ENCODE measurements at regions not wholly inside any gene's neighbourhood (a gene's known extent, or its start where the extent isn't known, plus 50 kb on each side); places are given as distances from the start of the nearest gene placed in this dataset.

DNA sequence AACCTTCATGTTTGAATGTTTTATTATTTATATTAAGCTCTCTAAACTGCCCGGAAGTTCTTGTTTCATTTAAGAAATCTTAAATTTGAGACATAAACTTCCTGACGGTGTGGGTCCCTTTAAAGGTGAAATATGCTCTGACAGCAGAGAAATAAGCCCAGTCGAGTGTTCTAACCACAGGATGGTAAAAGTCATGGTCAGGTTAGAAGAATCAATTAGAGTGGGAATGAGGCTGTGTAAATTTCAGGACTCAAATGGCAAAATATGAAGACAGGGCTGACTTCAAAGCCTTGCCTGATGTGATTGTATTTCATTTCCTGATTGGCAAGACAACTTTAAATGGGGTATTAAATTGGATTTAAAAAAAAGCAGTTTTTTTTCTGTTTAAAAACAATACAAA lies 432.9 kb upstream of the BRINP1 start:
- WGBS (ENCODE audit: extremely low coverage, insufficient read length, low lambda C conversion rate): no CpG with 5 or more reads among the region's 3 CpGs
- no peaks in the 10 kb centered on the region for H3K9me3 ChIP-seq (ENCODE audit: control insufficient read depth, low read depth, low read length)
- no peak overlapping the region for H4K5ac ChIP-seq (ENCODE audit: insufficient read length, low read depth, low read length)
- no peak overlapping the region for H3K23ac ChIP-seq (ENCODE audit: insufficient read length, low read depth, low read length)
- no peak overlapping the region for H2BK20ac ChIP-seq (ENCODE audit: low read depth, low read length, poor library complexity, severe bottlenecking)
- Mint-ChIP-seq H3K27me3 (ENCODE audit: low read depth) (no peaks in the 10 kb centered on the region), H3K4me3 (no peak overlapping the region; a peak in 1 of 5 replicates), H3K36me3 (ENCODE audit: insufficient read depth in 1 of 3, low read depth in 3 of 3) (no peaks in the 10 kb centered on the region; a peak in 1 of 7 replicates), H3K9me3 (no peaks in the 10 kb centered on the region; a peak in 1 of 5 replicates), H3K4me1 (peaks cover 0 to 7% of the 10 kb centered on the region in 2 experiments; a peak in 2 of 4 replicates), H3K27ac (no peak overlapping the region)
- no peak overlapping the region for H3K9ac ChIP-seq (ENCODE audit: extremely low read depth, insufficient read length, low read length)
- no peak overlapping the region for H2BK15ac ChIP-seq (ENCODE audit: low read depth, low read length)
- H3K4ac ChIP-seq (ENCODE audit: low read depth, low read length): no peak overlapping the region
- H4K91ac ChIP-seq (ENCODE audit: insufficient read length, low read depth, low read length): no peak overlapping the region
- no peak overlapping the region for H2AFZ ChIP-seq (ENCODE audit: low read length)
- no peak for DNase-seq
- no peak overlapping the region for H3K18ac ChIP-seq (ENCODE audit: insufficient read length, low read depth, low read length)
- no peak overlapping the region for H3K4me2 ChIP-seq (ENCODE audit: insufficient read depth, insufficient read length, low read length)
- H4K8ac ChIP-seq (replicated peaks; ENCODE audit: insufficient read length, low read depth, low read length): no peak overlapping the region
- no peaks in the 10 kb centered on the region for H3K79me2 ChIP-seq (ENCODE audit: insufficient read depth, low read length)
- no peak overlapping the region for H3K56ac ChIP-seq (ENCODE audit: insufficient read length, low read depth, low read length)
- H3K4me1 ChIP-seq (ENCODE audit: insufficient read depth, low read length): peaks cover 2% of the 10 kb centered on the region; the same call in 1 of the 2 replicates
- no peak overlapping the region for H3K14ac ChIP-seq (ENCODE audit: insufficient read depth, low read length)
- H3K27me3 ChIP-seq (ENCODE audit: insufficient read depth, low read length): no peaks in the 10 kb centered on the region
- no peak overlapping the region for H2AK5ac ChIP-seq (ENCODE audit: insufficient read length, low read length)
- H2BK12ac ChIP-seq (ENCODE audit: insufficient read length, low read depth, low read length): no peak overlapping the region
- no peak overlapping the region for H3T11ph ChIP-seq (ENCODE audit: low read length)
- H2BK5ac ChIP-seq (ENCODE audit: insufficient read length, low read length): no peak overlapping the region
- TF ChIP-seq, protein P1, sequence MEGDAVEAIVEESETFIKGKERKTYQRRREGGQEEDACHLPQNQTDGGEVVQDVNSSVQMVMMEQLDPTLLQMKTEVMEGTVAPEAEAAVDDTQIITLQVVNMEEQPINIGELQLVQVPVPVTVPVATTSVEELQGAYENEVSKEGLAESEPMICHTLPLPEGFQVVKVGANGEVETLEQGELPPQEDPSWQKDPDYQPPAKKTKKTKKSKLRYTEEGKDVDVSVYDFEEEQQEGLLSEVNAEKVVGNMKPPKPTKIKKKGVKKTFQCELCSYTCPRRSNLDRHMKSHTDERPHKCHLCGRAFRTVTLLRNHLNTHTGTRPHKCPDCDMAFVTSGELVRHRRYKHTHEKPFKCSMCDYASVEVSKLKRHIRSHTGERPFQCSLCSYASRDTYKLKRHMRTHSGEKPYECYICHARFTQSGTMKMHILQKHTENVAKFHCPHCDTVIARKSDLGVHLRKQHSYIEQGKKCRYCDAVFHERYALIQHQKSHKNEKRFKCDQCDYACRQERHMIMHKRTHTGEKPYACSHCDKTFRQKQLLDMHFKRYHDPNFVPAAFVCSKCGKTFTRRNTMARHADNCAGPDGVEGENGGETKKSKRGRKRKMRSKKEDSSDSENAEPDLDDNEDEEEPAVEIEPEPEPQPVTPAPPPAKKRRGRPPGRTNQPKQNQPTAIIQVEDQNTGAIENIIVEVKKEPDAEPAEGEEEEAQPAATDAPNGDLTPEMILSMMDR (conservative IDR thresholded peaks at IDR 0.05): no peak
- no peaks in the 10 kb centered on the region for H4K20me1 ChIP-seq (ENCODE audit: control insufficient read depth, insufficient read depth, insufficient read length)
- no peaks in the 10 kb centered on the region for H3K79me1 ChIP-seq (ENCODE audit: insufficient read depth, low read depth, low read length, poor library complexity, severe bottlenecking)
- H3K27ac ChIP-seq (ENCODE audit: insufficient read length, low read depth, low read length): no peak overlapping the region
- no peak overlapping the region for H2BK120ac ChIP-seq (ENCODE audit: low read depth, low read length, poor library complexity, severe bottlenecking)
- H3K23me2 ChIP-seq (ENCODE audit: insufficient read length, low read depth, low read length, poor library complexity, severe bottlenecking): no peaks in the 10 kb centered on the region

Measured in H9 (cell line).